ENCODE measurements at regions not wholly inside any gene's neighbourhood (a gene's known extent, or its start where the extent isn't known, plus 50 kb on each side); places are given as distances from the start of the nearest gene placed in this dataset.
"Not testable (repeated sequence)": the region's sequence is repeated elsewhere in the genome, so short reads cannot be mapped to it uniquely, and the experiment has no call there.

DNA sequence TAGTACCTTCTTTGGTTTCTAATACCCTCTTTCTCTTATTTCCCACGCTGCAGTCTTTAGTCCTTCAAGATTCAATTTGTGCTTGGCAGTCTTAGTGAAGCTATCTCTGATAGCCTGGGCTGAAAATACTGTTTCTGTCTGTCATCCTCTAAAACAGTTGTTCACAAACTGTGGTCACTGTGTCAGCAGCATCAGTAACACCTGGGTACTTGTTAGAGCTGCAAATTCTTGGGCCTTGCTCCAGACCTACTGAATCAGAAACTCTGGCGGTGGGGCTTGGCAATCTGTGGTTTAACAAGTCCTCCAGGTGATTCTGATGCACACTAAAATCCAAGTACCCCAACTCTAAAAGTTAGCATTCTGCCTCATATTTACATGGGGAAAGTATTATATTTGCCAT lies 217.5 kb upstream of the SEL1L start:
- no peak for DNase-seq (ENCODE audit: low read depth)

DNA sequence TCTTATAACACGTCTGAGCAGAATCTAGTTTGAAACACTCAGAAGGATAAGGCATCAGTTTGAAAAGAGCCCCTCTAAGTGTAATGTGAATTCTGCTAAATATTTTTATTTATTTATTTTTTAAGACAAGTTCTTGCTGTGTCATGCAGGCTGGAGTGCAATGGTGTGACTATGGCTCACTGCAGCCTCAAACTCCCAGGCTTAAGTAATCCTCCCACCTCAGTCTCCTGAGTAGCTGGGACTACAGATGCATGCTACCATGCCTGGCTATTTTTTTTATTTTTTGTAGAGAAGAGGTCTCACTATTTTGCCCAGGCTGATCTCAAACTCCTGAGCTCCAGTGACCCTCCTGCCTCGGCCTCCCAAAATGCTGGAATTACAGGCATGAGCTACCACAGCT lies 225.9 kb upstream of the SEL1L start:
- DNase-seq (ENCODE audit: low read depth): no peak

DNA sequence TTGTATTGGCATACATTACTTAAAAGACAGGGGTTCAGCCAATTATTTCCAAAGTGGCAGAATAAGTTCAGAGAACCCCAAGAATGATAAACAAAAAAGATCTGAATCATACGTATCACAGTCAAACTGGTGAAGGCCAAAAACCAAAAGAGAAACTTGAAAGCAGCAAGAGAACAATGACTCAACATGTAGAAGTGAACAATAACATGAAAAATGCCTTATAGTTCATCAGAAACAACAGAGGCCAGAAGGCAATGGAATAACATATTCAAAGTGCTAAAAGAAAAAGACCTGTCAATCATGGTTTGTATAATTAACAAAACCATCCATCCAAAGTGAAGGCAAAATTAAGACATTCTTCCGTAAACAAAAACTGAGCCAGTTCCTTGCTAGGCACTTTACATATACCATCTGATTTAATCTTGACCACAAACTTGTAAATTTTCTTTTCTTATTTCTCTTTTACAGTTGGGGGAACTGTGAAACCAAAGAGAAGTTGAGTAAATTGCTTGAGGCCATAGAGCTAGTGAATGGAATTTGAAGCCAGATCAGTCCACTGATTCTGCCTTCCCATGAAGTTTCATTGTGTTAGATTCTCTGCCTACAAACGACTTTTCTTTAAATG lies 232.1 kb upstream of the SEL1L start:
- DNase-seq (ENCODE audit: low read depth): no peak

DNA sequence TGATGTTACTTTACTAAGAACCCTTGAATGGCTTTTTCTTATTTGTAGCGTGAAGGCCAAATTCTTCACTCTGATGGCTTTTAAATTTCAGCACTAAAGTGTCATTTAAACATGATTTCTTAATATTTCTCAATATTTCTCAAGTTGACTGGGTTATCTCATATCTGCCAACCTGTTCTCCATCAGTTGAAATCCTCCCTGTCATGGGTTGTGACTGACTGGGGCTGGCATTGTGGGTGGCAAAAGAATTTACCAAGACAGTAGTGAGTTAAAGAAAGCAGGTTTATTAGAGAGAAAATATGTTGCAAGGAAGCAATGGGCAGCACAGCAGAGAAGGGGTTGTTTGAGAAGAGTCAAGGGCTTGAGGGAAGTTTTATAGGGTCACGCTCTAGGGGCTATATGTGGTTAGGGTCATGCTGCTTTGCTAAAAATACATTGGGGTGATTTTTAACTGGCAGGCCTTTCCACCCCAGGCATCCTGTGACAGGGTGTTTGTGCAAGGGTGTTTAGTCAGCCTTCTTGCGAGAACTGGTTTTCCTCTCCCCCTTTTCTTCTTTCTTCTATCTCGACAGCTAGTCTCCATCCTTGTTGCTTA lies 232.8 kb upstream of the SEL1L start:
- DNase-seq (ENCODE audit: low read depth): no peak

DNA sequence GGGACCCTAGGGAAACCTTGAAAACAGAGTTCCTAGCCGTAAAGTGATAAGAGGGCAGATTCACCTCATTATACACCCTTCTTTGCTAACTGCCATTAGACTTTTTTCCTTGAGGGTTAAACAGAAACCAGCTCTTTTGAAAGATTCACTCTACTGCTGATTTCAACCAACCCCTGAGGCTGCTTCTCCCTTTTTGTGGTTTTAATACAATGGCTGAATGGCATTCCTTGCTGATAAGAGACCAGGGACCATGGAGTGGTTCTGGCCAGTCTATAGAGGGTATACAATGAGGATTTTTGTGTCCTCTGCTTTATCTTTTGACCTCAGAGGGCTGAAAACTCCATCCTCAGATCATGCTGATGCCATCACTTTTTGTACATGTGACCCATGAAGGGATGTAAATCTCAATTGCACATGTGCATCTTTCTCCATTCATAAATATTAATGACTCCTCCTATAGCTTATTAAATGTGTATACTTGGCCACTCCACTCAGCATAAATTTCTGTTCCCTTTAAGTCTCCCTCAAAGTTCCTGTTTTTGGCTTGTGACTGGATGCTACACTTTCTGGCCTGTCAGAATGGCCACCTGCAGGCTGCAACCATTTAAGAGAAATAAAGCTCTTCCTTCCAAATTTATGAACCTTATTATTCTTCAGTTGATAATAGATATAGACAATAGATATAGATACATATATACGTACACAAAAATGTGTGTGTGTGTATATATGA lies 233.8 kb upstream of the SEL1L start:
- DNase-seq (ENCODE audit: low read depth): no peak

DNA sequence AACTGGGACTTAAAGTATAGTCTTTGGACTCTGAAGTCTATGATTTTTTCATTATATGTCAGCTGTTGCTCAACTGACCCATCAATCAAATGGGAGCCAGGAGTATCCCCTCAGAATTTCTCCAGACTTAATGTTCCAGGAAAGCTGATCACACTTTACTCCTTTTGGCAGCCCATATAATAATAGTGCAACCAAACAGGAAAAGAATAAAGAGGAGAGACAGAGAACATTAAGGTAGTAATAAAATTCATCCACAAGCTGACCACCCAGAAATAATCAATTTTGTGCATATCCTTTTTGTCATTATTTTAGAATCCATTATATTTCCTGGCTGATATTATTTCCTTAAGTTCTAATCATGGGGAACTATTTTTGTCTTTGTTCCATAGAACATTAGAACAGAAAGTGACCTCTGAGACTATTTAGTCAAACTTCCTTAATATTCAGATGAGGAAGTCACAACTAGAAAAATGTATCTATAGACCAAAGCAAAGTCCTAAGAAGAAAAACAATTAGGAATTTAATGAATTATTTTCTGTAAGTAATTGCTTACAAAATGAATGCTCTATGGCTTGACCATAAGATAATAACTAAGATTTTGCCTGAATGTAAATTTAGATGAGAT lies 238.1 kb upstream of the SEL1L start:
- DNase-seq (ENCODE audit: low read depth): no peak

DNA sequence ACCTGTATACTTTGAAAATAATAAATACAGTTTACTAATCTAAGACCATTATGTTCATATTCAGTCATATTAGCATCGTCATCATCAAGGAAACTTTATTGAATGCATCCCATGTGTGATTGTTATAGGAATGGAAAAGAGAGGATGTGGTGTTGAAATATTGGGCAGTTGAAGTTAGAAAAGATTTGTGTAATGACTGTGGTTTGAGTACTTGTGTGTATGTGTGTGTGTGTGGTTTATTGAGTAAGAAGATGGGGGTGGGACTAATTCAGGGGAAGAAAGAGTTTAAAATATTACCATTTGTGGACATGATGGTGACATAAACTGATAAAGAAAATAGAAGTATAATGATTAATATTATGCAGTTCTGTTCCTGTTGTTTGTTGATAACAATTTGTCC lies 238.7 kb upstream of the SEL1L start:
- DNase-seq (ENCODE audit: low read depth): no peak

DNA sequence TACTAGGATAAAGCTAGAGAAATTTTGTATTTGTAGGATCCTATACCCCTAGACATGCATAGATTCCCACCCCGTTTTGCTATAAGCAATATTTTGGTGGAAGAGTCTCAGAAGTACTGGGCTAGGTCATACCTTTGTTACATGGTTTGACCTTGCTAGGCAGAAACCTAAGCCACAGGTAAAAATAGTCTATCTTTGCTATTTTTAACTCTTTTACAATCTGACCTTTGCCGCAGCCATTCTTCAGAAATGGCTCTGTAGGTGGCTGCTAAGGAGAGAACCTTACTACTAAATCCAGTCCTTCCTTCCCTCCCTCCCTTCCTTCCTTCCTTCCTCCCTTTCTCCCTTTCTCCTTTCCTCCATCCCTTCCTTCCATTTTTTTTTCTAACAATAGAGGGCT lies 242.9 kb upstream of the SEL1L start:
- DNase-seq (ENCODE audit: low read depth): no peak

DNA sequence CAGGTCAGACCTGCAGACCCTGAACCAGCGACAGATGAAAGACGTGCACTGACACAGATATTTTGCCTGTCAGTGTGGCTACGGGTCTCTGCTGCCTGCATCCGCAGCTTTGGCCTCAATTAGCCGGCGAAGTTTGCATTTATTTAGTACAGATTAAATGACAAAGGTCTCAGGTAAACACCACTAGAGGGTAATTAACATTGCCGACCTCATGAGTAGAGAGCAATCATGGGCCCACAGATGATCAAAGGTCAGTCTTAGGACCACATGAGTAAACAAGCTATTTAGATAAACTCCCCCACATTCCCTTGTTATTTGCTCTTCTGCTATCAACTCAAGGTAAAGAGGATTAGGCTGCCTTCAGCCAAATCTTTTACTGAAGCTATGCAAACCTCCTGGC lies 248.1 kb upstream of the SEL1L start:
- not testable (repeated sequence) for DNase-seq (ENCODE audit: low read depth)

DNA sequence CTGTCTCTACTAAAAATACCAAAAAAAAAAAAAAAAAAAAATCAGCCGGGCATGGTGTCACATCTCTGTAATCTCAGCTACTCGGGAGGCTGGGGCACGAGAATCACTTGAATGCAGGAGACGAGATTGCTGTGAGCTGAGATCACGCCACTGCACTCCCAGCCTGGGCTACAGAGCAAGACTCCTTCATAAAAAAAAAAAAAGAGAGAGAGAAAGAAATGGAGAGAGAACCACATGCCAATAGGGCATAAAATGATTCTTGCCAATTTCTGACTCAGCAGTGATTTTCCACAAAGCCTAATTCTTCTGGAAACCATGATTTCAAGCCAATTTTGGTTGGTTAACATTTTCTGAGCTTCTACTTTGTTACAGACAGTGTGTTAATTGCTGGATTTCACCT lies 250.4 kb upstream of the SEL1L start:
- DNase-seq (ENCODE audit: low read depth): no peak

DNA sequence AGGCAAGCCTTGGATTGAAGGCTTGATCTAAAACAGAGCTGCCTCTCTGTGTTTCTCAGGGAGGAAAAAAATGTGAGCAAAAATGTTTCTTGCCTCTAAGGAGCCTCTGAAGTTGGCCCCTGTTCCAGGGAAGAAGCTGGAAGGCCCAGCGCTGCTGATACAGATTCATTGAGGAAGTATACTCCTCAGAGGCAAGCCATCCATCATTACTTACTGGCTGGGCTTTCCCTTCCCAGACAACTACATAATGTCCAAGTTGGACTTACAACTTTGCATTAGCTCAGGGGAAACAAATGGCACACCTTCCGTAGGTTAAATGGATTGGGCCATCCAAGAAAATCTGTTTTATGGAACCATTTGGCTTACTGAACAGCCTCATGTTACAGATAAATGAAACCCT lies 263.7 kb upstream of the SEL1L start:
- no peak for DNase-seq (ENCODE audit: low read depth)

DNA sequence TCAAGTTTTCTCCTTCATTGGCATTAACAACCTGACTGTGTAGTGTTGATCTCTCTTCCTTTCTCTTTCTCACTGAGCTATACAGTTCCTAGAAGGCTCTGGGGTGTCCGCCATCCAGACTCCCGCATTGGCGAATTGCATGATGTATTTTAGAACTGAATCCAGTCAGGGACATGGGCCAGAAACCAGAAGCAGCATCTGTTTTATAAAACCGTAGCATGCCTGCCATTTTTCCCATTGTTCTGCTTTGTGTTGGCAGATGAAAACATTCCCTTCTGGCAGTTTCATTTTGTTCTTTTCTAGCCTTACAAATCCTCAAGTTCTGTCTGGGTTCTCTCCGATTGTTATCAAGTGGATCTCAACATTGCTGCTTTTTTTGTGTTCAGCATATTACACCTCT lies 268.3 kb upstream of the SEL1L start:
- no peak for DNase-seq (ENCODE audit: low read depth)

DNA sequence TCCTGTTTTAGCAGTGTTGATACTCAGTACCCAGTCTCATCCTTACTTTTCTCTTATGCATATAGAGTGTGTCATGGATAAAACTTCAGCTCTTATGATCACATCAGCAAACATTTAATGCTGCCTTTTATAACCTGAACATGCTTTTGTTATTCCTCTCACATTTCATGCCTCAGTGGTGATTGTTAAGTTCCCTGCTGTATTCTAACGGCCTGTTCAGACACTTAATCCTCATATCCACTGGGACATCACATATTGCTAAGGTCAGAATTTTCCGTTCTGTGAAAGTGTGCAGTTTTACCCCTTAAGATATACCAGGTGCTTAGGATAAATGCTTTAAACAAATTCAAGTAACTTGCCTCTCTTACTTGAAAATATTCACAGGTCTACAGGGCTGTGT lies 268.7 kb upstream of the SEL1L start:
- no peak for DNase-seq (ENCODE audit: low read depth)

DNA sequence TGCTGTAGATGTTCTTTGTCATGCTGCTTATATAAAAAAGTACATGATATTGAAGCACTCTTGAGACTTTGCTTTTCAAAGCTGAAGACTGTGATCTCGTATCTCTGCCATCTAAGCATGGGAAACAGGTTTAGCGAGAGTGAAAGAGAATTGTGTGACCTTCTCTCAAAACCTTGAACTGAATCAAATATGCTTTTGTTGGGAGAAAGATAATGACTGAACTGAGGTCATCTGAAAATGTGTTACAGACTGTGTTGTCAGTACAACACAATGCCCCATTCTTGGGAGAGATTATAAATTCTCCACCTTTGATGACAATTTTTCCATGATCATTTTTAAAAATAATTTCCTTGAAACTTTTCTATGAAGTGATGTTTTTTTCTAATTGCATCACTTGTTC lies 272.1 kb upstream of the SEL1L start:
- no peak for DNase-seq (ENCODE audit: low read depth)

DNA sequence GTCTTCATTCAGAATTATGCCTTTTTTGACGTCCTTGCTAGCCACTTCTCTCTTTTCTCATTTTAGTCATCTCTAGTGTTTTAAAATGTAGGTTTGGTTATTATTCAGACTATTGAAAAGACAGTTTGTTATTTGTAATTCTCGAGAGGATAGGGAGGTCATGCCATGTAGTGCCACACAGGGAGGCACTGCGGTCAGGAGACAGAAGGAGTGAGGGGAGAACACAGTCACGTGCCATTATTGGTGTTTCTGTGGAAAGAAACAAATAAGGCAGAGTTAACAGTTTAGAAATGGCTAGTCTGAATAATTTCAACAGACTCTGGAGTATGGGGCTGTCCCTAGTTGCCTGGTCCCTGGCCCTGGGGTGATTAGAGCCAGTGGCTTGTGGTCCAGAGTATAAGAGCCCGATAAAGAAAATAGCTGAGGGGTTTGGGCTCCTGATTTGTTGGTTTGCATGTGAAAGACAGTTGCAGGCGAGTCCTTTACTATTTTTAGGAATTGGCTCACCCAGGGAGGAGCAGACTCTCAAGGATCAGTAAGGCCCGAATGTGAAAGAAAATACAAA lies 278.1 kb upstream of the SEL1L start:
- no peak for DNase-seq (ENCODE audit: low read depth)

DNA sequence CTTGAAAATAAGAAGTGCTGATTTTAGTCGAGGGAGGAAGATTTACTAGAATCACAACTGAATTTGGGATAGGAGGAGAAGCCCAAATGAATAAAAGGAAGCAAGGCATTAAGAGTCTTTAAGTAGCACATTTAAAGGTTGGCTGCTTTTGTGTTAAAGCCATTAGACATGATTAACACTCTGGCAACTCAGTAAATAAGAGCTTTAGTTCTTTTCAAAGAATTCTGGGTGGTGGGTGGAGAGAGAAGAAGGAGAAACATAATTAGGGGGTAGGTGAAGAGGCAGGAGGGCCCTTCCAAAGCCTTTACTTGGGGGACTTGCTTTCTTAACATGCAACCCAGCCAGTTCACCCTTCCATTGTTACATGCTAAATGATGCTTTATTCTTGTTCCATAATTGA lies 284.6 kb upstream of the SEL1L start:
- no peak for DNase-seq (ENCODE audit: low read depth)

DNA sequence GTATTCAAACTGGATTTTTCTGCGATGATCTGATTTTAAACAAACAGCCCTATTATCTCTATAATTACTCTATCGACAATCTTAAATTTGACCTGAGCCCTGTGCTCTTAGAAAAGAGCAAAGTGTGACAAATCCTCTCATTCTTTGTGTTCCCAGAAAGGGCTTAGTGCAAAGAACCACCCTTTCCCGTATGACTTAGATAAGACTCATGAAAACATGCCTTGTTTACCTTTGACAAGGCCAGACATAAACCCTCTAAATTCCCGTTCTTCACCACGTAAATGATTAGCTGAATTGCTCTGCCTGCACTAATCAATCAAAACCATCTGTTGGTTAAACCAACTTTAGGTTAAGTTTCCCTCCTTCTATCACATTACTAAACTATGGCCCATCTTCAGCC lies 285.7 kb upstream of the SEL1L start:
- no peak for DNase-seq (ENCODE audit: low read depth)

DNA sequence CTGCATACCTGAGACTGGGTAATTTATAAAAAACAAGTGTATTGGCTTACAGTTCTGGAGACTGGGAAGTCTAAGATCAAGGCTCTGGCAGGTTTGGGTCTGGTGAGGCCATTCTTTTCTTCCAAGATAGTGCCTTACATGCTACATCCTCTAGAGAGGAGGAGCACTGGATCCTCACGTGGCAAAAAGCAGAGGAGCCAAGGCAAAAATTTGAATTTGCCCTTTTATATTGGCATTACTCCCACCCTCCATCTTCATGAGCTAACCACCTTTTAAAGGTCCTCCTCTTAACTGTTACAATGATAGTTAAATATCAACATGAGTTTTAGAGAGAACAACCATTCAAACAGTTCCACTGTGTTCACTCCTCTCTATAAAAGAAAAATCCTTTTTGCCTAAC lies 286.3 kb upstream of the SEL1L start:
- no peak for DNase-seq (ENCODE audit: low read depth)

DNA sequence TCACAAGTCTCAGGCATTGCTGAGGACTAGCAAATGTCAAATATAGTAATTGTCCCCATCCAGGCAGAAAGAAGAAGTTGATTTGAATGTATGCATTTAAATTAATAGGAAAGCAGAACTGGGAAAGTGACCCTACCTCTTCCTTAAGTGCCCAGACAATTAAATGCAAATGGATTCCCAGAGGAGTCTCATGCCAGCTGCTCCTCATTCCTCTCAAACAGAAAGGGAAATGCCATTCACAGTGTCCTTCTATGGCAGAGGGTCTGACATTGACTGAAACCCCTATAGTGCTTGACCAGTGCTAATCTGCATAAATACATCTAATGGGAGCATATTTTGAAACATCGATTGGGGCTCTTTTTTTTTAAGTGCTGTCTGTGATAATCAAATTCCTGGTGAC lies 292.4 kb upstream of the SEL1L start:
- no peak for DNase-seq (ENCODE audit: low read depth)

DNA sequence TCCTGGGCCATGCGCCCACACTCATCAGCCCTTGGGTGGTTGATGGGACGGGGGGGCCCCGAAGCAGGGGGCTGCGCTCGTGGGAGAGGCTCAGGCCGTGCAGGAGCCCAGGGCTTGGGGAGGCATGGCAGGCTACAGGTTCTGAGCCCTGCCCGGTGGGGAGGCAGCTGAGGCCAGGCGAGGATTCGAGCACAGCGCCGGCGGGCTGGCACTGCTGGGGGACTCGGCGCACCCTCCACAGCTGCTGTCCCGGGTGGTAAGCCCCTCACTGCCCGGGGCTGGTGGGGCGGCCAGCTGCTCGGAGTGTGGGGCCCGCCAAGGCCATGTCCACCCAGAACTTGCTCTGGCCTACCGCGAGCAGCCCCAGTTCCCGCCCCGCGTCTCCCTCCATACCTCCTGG lies 295.8 kb upstream of the SEL1L start:
- DNase-seq (ENCODE audit: low read depth): no peak

DNA sequence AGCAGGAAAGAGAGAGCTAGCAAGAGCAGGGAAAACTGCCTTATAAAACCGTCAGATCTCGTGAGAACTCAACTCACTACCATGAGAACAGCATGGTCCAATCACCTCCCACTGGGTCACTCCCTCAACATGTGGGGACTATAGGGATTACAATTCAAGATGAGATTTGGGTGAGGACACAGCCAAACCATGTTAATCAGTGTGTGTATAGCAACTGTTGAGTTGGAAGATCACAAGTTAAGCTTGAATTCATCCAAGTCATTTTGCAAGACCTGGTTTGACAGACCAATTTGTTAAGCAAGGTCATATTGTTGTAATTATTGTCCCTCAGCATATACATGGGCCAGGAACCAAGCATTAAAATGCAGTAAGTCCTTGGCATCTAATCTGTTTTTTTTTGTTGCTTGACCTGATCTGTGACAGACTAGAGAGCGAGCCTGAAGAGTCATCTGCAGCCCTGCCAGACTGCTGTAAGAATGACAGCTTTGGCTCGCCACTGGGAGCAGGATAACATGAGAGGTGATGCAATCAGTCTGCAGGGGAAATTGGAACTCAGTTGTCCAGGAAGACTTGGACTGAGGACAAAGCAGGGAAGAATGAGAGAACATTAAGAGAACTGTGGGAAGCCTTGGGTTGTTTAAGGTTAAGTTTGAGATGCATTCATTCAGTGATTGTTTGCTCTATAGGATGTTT lies 297.6 kb upstream of the SEL1L start:
- DNase-seq (ENCODE audit: low read depth): no peak

DNA sequence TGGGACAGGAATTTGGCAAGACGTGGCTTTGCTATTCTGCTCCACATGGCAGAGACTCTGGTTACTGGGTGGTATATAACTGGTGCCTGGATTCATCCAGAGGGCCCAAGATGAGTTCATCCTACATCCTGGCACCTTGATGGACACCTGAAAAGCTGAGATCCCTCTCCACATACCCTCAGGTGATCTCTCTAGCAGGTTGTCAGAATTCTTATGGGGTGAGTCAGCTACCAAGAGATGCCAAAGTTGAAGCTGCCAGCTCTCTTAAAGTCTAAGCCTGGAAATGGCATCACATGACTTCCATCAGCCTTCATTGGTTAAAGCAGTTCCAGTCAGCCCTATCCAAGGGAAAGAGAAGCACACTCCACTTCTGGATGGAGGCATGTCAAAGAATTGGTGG lies 300.7 kb upstream of the SEL1L start:
- DNase-seq (ENCODE audit: low read depth): no peak
